GM06990 (cell line): ENCODE measurements at regions not wholly inside any gene's neighbourhood (a gene's known extent, or its start where the extent isn't known, plus 50 kb on each side); places are given as distances from the start of the nearest gene placed in this dataset.

Experiments used
- DNase-seq: peaks from one replicate; pipeline ENCODE4 v3.0.0-alpha.2; 2011; ENCODE audit not compliant: insufficient read length; ENCODE audit errors: extremely low read depth
- H3K27me3 ChIP-seq: replicated peaks from 2 replicates; pipeline ENCODE4 v1.6.0; 2011; ENCODE audit warnings: low read length; ENCODE audit not compliant: control insufficient read depth, insufficient read depth
- H3K36me3 ChIP-seq: 2 replicates; pipeline ENCODE4 v1.5.1; 2011; ENCODE audit warnings: low read length; ENCODE audit not compliant: control insufficient read depth, insufficient read depth
- H3K4me3 ChIP-seq: replicated peaks from 2 replicates; pipeline ENCODE4 v1.5.1; 2011; ENCODE audit warnings: low read depth, mild to moderate bottlenecking, control low read depth, low read length
- CTCF ChIP-seq: IDR thresholded peaks from 2 replicates; pipeline ENCODE4 v1.5.1; 2011; ENCODE audit warnings: low read length, control low read depth, mild to moderate bottlenecking, inconsistent platforms; ENCODE audit not compliant: insufficient read depth, poor library complexity, severe bottlenecking

- Histone ChIP-seq H3K36me3 (no peaks in the 10 kb centered on the region), H3K27me3 (no peaks in the 10 kb centered on the region), H3K4me3 (no peak overlapping the region)
- DNase-seq, result no peak
- no peak for TF ChIP-seq CTCF
Observed at GRCh38 chr3:18633002-18633401, 207.9 kb upstream of the SATB1 start.

- Histone ChIP-seq H3K4me3 (no peak overlapping the region), H3K36me3 (no peaks in the 10 kb centered on the region), H3K27me3 (no peaks in the 10 kb centered on the region)
- TF ChIP-seq CTCF, result no peak
- DNase-seq, result no peak
Observed at GRCh38 chr3:18630295-18630694, 205.2 kb upstream of the SATB1 start.

DNA sequence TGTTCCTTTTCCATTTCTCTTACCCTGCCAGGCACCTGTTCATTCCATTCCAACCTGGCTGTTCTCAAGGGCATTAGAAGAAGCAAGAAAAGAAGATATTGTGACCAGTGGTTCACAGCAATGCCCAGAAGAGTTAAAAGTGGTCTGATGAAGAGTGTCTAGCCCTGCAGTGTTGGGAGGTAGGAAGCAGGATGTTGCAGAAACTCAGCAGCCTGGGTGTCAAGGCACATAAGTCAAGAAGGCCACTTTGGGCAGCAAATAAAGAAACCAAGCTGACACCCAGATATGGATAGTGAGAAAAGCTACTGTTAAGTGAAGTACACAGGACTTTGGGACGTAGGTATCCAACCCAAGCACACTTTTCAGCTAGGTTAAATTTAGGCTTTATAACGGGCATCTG, 199.9 kb upstream of the SATB1 start:
- no peak for TF ChIP-seq CTCF
- Histone ChIP-seq H3K27me3 (no peaks in the 10 kb centered on the region), H3K4me3 (no peak overlapping the region), H3K36me3 (no peaks in the 10 kb centered on the region)
- no peak for DNase-seq

- no peak for TF ChIP-seq CTCF
- no peak for DNase-seq
Observed at GRCh38 chr3:18623220-18623619, 198.1 kb upstream of the SATB1 start.

GRCh38 chr3:18618723-18619122, 193.6 kb upstream of the SATB1 start:
- no peak for DNase-seq
- Histone ChIP-seq H3K36me3 (no peaks in the 10 kb centered on the region), H3K4me3 (no peak overlapping the region), H3K27me3 (no peaks in the 10 kb centered on the region)
- TF ChIP-seq CTCF, result no peak

More at GRCh38 chr3:18623220-18623619, 198.1 kb upstream of the SATB1 start:
- Histone ChIP-seq H3K4me3 (no peak overlapping the region), H3K27me3 (no peaks in the 10 kb centered on the region), H3K36me3 (no peaks in the 10 kb centered on the region)

DNA sequence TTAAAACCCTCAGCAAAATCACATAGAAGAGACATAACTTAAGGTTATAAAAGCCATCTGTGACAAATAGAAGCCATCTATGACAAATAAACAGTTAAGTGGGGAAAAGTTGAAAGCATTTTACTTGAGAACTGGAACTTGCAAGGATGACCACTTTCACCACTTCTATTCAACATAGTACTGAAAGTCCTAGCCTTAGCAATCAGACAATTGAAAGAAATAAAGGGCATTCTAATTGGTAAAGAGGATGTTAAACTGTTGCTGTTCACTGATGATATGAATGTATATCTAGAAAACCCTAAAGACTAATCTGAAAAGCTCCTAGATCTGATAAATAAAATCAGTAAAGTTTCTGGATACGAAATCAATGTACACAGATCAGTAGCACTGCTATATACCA, 186.9 kb upstream of the SATB1 start:
- H3K4me3 ChIP-seq, result no peak overlapping the region
- no peak for DNase-seq
- H3K36me3 ChIP-seq, result no peaks in the 10 kb centered on the region
- H3K27me3 ChIP-seq, result no peaks in the 10 kb centered on the region
- TF ChIP-seq CTCF, result no peak
